ENCODE measurements at regions not wholly inside any gene's neighbourhood (a gene's known extent, or its start where the extent isn't known, plus 50 kb on each side); places are given as distances from the start of the nearest gene placed in this dataset.

DNA sequence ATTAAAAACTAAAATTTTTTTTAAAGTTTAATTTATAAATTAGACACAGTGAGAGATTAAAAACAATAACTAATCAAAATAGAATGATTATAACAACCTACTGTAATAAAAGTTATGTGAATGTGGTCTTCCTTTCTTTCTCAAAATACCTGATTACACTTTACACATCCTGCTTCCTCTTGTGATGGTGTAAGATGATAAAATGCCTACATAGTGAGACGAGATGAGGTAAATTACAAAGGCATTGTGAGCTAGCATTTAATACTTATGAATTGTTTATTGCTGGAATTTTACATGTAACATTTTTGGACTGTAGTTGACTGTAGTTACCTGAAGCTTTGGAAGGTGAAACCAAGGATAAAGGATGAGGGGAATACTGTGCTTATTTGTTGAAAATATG, 94.2 kb upstream of the CLEC14A start:
- TF ChIP-seq, protein P1, sequence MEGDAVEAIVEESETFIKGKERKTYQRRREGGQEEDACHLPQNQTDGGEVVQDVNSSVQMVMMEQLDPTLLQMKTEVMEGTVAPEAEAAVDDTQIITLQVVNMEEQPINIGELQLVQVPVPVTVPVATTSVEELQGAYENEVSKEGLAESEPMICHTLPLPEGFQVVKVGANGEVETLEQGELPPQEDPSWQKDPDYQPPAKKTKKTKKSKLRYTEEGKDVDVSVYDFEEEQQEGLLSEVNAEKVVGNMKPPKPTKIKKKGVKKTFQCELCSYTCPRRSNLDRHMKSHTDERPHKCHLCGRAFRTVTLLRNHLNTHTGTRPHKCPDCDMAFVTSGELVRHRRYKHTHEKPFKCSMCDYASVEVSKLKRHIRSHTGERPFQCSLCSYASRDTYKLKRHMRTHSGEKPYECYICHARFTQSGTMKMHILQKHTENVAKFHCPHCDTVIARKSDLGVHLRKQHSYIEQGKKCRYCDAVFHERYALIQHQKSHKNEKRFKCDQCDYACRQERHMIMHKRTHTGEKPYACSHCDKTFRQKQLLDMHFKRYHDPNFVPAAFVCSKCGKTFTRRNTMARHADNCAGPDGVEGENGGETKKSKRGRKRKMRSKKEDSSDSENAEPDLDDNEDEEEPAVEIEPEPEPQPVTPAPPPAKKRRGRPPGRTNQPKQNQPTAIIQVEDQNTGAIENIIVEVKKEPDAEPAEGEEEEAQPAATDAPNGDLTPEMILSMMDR (IDR thresholded peaks at IDR 0.05; ENCODE audit: insufficient read depth, low read depth, low read length) = no peak
- TF ChIP-seq EZH2 (IDR thresholded peaks at IDR 0.05; ENCODE audit: insufficient read depth, low read length) = no peak
